KMS-11 (cell line): ENCODE measurements at regions not wholly inside any gene's neighbourhood (a gene's known extent, or its start where the extent isn't known, plus 50 kb on each side); places are given as distances from the start of the nearest gene placed in this dataset.

Experiments
- H2AFZ ChIP-seq: fragments of 200-600 bp; sonication (generic); 2 replicates; pipeline ENCODE4 v1.6.1; 2016; ENCODE audit warnings: antibody characterized with exemption, mixed run types, low read depth
- H3K27ac ChIP-seq: fragments of 200-600 bp; sonication (generic); 2 replicates; pipeline ENCODE4 v1.6.1; 2016; ENCODE audit warnings: mild to moderate bottlenecking, mixed run types
- H3K27me3 ChIP-seq: fragments of 200-600 bp; sonication (generic); 2 replicates; pipeline ENCODE4 v1.6.1; 2017; ENCODE audit warnings: mild to moderate bottlenecking, low read depth, mixed run types, moderate library complexity; ENCODE audit not compliant: insufficient read depth
- H3K36me3 ChIP-seq: fragments of 200-600 bp; sonication (generic); 2 replicates; pipeline ENCODE4 v1.6.1; 2017; ENCODE audit warnings: mild to moderate bottlenecking, mixed run types; ENCODE audit not compliant: insufficient read depth
- H3K4me1 ChIP-seq: fragments of 200-600 bp; sonication (generic); 2 replicates; pipeline ENCODE4 v1.6.1; 2016; ENCODE audit warnings: mild to moderate bottlenecking, low read depth, mixed run types; ENCODE audit not compliant: poor library complexity, severe bottlenecking
- H3K4me2 ChIP-seq: fragments of 200-600 bp; sonication (generic); 2 replicates; pipeline ENCODE4 v1.7.0; 2016; ENCODE audit warnings: mild to moderate bottlenecking, mixed run types
- H3K4me3 ChIP-seq: fragments of 200-600 bp; sonication (generic); IDR thresholded peaks from 2 replicates; pipeline ENCODE4 v1.6.1; 2017; ENCODE audit warnings: low read depth, low read length, mixed read lengths; ENCODE audit not compliant: insufficient read depth
- H3K79me2 ChIP-seq: fragments of 200-600 bp; sonication (generic); 2 replicates; pipeline ENCODE4 v1.6.1; 2016; ENCODE audit warnings: low read depth, mixed run types; ENCODE audit not compliant: insufficient read depth
- H3K9ac ChIP-seq: fragments of 200-600 bp; sonication (generic); 2 replicates; pipeline ENCODE4 v1.6.1; 2016; ENCODE audit warnings: mild to moderate bottlenecking, mixed run types
- H4K20me1 ChIP-seq: fragments of 200-600 bp; sonication (generic); 2 replicates; pipeline ENCODE4 v1.6.1; 2016; ENCODE audit warnings: mild to moderate bottlenecking, mixed run types; ENCODE audit not compliant: insufficient read depth
- TF ChIP-seq, protein P1 (sequence below): fragments of 200-600 bp; sonication (generic); conservative IDR thresholded peaks from 2 replicates; pipeline ENCODE4 v1.6.1; 2017; ENCODE audit warnings: low read depth, mild to moderate bottlenecking, antibody characterized with exemption, low read length, moderate library complexity, mixed read lengths

GRCh38 chr5:125370461-125371205 is 624.2 kb upstream of the ZNF608 start:
- H3K4me1 ChIP-seq, result no peaks in the 10 kb centered on the region
- no peak overlapping the region for H3K4me3 ChIP-seq
- no peak overlapping the region for H2AFZ ChIP-seq
- TF ChIP-seq, protein P1, sequence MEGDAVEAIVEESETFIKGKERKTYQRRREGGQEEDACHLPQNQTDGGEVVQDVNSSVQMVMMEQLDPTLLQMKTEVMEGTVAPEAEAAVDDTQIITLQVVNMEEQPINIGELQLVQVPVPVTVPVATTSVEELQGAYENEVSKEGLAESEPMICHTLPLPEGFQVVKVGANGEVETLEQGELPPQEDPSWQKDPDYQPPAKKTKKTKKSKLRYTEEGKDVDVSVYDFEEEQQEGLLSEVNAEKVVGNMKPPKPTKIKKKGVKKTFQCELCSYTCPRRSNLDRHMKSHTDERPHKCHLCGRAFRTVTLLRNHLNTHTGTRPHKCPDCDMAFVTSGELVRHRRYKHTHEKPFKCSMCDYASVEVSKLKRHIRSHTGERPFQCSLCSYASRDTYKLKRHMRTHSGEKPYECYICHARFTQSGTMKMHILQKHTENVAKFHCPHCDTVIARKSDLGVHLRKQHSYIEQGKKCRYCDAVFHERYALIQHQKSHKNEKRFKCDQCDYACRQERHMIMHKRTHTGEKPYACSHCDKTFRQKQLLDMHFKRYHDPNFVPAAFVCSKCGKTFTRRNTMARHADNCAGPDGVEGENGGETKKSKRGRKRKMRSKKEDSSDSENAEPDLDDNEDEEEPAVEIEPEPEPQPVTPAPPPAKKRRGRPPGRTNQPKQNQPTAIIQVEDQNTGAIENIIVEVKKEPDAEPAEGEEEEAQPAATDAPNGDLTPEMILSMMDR, result no peak
- H3K4me2 ChIP-seq, result no peak overlapping the region
- no peaks in the 10 kb centered on the region for H3K79me2 ChIP-seq
- H4K20me1 ChIP-seq, result no peaks in the 10 kb centered on the region
- H3K27ac ChIP-seq, result no peak overlapping the region
- H3K27me3 ChIP-seq, result no peaks in the 10 kb centered on the region
- no peak overlapping the region for H3K9ac ChIP-seq
- no peaks in the 10 kb centered on the region for H3K36me3 ChIP-seq

- Histone ChIP-seq H4K20me1 (no peaks in the 10 kb centered on the region), H2AFZ (no peak overlapping the region), H3K27me3 (no peaks in the 10 kb centered on the region), H3K9ac (no peak overlapping the region), H3K4me3 (no peak overlapping the region), H3K4me1 (no peaks in the 10 kb centered on the region), H3K79me2 (no peaks in the 10 kb centered on the region), H3K27ac (no peak overlapping the region), H3K4me2 (no peak overlapping the region), H3K36me3 (no peaks in the 10 kb centered on the region)
- TF ChIP-seq, protein P1, result no peak
Measured at GRCh38 chr5:125372694-125373631, 626.5 kb upstream of the ZNF608 start.

GRCh38 chr5:125375143-125375542 is 628.7 kb upstream of the ZNF608 start:
- Histone ChIP-seq H3K9ac (no peak overlapping the region), H3K4me2 (no peak overlapping the region), H2AFZ (no peak overlapping the region), H3K27me3 (no peaks in the 10 kb centered on the region), H3K36me3 (no peaks in the 10 kb centered on the region), H3K4me3 (no peak overlapping the region), H3K4me1 (no peaks in the 10 kb centered on the region), H3K79me2 (no peaks in the 10 kb centered on the region), H3K27ac (no peak overlapping the region), H4K20me1 (no peaks in the 10 kb centered on the region)
- TF ChIP-seq, protein P1, result no peak

DNA sequence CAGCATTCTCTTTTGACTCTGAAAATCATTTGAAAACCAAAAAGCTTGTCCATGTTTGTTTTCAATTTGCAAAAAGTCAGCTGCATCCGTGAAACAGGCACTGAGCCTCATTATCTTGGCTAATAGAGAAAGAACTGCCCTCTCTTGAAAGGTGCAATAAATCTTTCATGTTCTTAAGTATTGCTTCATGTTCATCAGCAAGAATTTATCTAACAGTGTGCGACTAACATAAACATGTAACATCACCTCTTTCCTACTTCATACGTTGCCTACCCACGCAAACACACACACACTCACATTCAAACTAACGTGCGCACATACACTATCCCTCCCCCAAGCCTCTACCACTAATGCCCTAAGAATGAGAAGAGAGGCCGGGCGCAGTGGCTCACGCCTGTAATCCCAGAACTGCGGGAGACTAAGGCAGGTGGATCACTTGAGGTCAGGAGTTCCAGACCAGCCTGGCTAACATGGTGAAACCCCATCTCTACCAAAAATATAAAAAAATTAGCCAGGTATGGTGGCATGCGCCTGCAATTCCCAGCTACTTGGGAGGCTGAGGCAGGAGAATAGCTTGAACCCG is 629.7 kb upstream of the ZNF608 start:
- no peaks in the 10 kb centered on the region for H3K36me3 ChIP-seq
- H3K4me2 ChIP-seq, result no peak overlapping the region
- no peaks in the 10 kb centered on the region for H3K4me1 ChIP-seq
- no peak overlapping the region for H2AFZ ChIP-seq
- TF ChIP-seq, protein P1, result no peak
- H3K9ac ChIP-seq, result no peak overlapping the region
- no peaks in the 10 kb centered on the region for H3K79me2 ChIP-seq
- no peak overlapping the region for H3K27ac ChIP-seq
- no peaks in the 10 kb centered on the region for H3K27me3 ChIP-seq
- no peaks in the 10 kb centered on the region for H4K20me1 ChIP-seq
- no peak overlapping the region for H3K4me3 ChIP-seq
